Epithelial cell of proximal tubule (primary cell): ENCODE measurements at regions not wholly inside any gene's neighbourhood (a gene's known extent, or its start where the extent isn't known, plus 50 kb on each side); places are given as distances from the start of the nearest gene placed in this dataset.

Experiments used
- DNase-seq: peaks from one replicate; pipeline ENCODE4 v3.0.0-alpha.2; 2011; ENCODE audit warnings: low read depth
- H3K4me3 ChIP-seq: 2 replicates; pipeline ENCODE4 v1.5.1; 2011; ENCODE audit warnings: low read depth, mild to moderate bottlenecking, low read length
- TF ChIP-seq, protein P1 (sequence below): conservative IDR thresholded peaks from 2 replicates; pipeline ENCODE4 v1.5.1; 2012; ENCODE audit warnings: low read depth, mild to moderate bottlenecking, low read length

- H3K4me3 ChIP-seq, result no peak overlapping the region
- TF ChIP-seq, protein P1, sequence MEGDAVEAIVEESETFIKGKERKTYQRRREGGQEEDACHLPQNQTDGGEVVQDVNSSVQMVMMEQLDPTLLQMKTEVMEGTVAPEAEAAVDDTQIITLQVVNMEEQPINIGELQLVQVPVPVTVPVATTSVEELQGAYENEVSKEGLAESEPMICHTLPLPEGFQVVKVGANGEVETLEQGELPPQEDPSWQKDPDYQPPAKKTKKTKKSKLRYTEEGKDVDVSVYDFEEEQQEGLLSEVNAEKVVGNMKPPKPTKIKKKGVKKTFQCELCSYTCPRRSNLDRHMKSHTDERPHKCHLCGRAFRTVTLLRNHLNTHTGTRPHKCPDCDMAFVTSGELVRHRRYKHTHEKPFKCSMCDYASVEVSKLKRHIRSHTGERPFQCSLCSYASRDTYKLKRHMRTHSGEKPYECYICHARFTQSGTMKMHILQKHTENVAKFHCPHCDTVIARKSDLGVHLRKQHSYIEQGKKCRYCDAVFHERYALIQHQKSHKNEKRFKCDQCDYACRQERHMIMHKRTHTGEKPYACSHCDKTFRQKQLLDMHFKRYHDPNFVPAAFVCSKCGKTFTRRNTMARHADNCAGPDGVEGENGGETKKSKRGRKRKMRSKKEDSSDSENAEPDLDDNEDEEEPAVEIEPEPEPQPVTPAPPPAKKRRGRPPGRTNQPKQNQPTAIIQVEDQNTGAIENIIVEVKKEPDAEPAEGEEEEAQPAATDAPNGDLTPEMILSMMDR, result no peak
- no peak for DNase-seq
Measured at GRCh38 chr12:24135158-24135850, 185.8 kb upstream of the SOX5 start.

DNA sequence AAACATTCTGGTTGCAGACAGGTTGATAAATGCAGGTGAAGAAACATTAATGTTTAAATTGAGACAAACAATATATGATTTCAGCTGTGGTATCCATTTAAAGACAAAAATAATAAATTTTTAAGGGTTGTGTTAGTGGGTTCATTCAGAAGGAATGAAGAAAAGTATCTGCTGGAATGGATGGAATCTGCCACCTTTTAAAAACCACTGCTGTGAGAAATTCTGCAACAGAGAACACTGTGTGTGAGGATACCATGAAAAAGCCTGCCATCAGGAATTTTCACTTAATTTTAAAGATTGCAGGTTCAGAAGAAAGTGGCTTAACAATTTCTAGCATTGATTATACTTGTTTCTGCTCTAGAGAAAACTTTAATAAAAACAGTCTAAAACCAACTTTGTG is 184.6 kb upstream of the SOX5 start:
- DNase-seq, result no peak
- H3K4me3 ChIP-seq, result no peak overlapping the region
- TF ChIP-seq, protein P1, result no peak

DNA sequence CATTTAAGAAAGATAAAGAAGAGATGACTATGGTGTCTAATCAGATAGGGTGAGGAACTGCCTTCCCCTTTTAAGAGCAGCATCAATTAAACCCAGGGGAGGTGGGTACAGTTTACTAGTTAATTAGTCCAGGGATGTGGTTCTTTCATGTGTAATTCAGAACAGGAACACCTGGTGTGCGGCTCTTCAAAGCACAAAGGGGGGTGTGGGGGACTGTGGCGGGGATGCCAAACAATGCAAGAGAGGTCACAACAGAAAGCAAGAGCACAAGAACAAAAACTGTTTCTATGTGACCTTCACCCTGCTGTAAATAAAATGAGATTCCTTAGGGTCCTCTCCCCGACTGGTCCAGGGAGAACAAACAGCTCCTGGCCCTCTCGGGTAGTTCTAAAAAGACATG is 183.9 kb upstream of the SOX5 start:
- no peak overlapping the region for H3K4me3 ChIP-seq
- TF ChIP-seq, protein P1, result no peak
- DNase-seq, result no peak

DNA sequence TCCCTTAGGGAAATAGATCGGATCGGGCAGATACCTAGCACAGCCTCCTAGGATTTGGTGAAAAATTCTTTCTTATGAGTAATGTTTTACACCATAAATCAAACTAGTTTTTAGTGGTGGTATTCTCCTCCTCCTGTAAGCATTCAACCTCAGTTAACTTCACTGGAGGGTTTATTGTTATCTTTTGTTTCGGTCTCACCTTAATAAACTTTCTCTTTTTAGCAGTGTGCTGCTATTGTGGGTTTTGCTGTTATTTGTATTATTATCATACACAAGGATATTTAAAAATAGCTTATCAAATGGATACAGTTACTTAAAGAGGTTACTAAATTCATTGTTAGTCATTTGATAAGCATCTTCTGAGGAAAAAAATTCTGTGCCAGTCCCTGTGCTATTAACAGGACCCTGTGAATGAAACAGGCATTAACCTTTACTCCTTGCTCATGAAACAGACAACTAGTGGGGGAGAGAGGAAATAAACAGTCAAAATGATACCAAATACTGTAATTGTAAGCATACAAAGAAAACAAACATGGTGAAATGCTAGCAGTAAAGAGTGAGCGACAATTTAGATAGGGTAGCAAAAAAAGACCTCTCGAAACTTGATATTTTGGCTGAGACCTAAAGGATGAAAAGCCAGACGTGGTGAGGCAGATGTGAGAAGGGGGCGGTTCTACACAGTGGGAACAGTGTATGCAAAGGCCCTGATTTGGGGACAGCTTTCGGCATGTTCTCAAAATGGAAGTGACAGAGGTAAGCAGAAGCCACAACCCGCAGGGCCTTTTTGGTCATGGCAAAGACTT is 178.7 kb upstream of the SOX5 start:
- TF ChIP-seq, protein P1, result no peak
- DNase-seq, result no peak

GRCh38 chr12:24125280-24125679 is 175.8 kb upstream of the SOX5 start:
- TF ChIP-seq, protein P1, result no peak
- DNase-seq, result no peak
- no peak overlapping the region for H3K4me3 ChIP-seq

More for the DNA sequence above, 178.7 kb upstream of the SOX5 start:
- H3K4me3 ChIP-seq, result no peak overlapping the region

DNA sequence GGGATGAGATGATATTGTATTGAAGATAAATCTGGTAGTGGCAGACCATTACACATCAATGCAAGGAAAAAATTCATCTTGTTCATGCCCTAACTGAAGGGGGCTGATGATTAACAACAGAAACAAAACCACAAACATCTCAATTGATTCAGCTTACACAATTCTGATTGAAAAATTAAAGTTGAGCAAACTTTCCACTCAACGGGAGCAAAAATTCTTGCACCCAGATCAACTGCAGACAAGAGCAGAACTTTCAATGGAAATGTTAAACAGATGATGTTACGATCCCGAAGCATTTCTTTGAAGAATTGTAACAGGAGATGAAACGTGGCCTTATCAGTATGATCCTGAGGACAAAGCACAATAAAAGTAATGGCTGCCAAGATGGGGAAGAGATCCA is 172.4 kb upstream of the SOX5 start:
- DNase-seq, result no peak
- no peak overlapping the region for H3K4me3 ChIP-seq
- TF ChIP-seq, protein P1, result no peak

DNA sequence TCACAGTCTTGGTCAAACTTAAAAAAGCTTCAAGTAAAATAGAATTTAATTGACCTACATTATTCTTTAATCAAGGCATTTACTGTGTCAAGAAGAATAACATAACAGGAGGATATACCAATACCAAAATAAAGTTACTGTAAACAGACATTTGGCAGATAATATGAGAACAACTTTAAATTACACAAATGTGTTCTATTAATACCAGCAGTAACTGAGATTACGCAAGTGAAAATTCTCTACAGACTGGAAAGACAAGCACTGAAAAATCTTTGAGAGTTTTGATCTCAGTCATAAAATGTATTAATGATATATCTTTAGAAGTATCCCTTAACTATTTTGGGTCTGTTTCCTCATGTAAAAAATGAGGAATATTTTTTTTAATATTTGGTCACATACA is 169.2 kb upstream of the SOX5 start:
- H3K4me3 ChIP-seq, result no peak overlapping the region
- TF ChIP-seq, protein P1, result no peak
- DNase-seq, result no peak
